ENCODE measurements at regions not wholly inside any gene's neighbourhood (a gene's known extent, or its start where the extent isn't known, plus 50 kb on each side); places are given as distances from the start of the nearest gene placed in this dataset.

DNA sequence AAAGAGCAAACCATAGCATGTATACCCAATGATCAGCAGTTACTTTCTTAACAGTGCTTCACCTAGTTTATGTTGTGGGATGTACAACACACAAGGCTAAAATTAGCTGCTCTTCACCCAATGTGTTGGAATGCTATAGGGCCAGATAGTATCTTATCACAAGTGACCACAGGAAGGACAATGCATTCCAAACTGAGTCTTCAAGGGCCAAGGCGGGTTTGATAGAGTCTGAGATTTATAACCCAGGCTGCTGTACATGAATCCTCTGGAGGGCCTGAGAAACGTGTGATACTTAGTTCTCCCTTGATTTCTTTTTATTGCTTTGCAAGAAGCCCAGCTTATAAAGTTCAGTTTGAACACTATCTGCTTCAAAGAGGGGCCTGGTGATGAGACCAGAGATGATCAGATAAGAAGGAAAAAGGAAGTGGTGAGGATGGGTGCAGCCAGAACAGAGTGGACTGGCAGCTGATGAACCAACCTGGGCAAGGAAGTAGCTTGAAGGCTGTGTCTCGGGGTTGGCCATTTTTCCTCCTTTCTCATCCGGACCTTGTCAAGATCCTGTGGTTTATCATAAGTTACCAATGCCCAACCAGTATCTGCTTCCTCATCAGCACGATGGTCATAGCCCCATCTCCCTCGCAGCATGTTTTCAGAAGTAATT, 62.2 kb upstream of the BMP2 start:
- Histone ChIP-seq H3K27me3 (ENCODE audit: control insufficient read depth, low read length) (0 out of 2 replicates have a peak, but pooled peaks cover 2% of the 10 kb centered on the region), H3F3A (ENCODE audit: control insufficient read depth, insufficient read depth) (no peaks in the 10 kb centered on the region), H3K79me2 (ENCODE audit: control insufficient read depth, low read length) (no peaks in the 10 kb centered on the region), H4K20me1 (ENCODE audit: control insufficient read depth, insufficient read depth, low read depth, low read length) (no peaks in the 10 kb centered on the region), H3K27ac (ENCODE audit: low read depth, low read length) (no peak overlapping the region), H3K9me2 (replicated peaks; ENCODE audit: control insufficient read depth, low read length) (no peaks in the 10 kb centered on the region), H3K4me1 (ENCODE audit: control insufficient read depth, low read length) (no peaks in the 10 kb centered on the region), H3K4me3 (ENCODE audit: low read length) (no peak overlapping the region), H3K36me3 (ENCODE audit: control insufficient read depth, low read length) (no peaks in the 10 kb centered on the region), H3K9me3 (ENCODE audit: control insufficient read depth, insufficient read depth, low read length) (no peaks in the 10 kb centered on the region), H3K4me2 (ENCODE audit: low read length) (no peak overlapping the region)
- TF ChIP-seq, protein P1, sequence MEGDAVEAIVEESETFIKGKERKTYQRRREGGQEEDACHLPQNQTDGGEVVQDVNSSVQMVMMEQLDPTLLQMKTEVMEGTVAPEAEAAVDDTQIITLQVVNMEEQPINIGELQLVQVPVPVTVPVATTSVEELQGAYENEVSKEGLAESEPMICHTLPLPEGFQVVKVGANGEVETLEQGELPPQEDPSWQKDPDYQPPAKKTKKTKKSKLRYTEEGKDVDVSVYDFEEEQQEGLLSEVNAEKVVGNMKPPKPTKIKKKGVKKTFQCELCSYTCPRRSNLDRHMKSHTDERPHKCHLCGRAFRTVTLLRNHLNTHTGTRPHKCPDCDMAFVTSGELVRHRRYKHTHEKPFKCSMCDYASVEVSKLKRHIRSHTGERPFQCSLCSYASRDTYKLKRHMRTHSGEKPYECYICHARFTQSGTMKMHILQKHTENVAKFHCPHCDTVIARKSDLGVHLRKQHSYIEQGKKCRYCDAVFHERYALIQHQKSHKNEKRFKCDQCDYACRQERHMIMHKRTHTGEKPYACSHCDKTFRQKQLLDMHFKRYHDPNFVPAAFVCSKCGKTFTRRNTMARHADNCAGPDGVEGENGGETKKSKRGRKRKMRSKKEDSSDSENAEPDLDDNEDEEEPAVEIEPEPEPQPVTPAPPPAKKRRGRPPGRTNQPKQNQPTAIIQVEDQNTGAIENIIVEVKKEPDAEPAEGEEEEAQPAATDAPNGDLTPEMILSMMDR (IDR thresholded peaks at IDR 0.05; ENCODE audit: low read depth, low read length, poor library complexity, severe bottlenecking), result no peak
- no peak for TF ChIP-seq EZH2phosphoT487 (IDR thresholded peaks at IDR 0.05; ENCODE audit: borderline replicate concordance, low read length)

DNA sequence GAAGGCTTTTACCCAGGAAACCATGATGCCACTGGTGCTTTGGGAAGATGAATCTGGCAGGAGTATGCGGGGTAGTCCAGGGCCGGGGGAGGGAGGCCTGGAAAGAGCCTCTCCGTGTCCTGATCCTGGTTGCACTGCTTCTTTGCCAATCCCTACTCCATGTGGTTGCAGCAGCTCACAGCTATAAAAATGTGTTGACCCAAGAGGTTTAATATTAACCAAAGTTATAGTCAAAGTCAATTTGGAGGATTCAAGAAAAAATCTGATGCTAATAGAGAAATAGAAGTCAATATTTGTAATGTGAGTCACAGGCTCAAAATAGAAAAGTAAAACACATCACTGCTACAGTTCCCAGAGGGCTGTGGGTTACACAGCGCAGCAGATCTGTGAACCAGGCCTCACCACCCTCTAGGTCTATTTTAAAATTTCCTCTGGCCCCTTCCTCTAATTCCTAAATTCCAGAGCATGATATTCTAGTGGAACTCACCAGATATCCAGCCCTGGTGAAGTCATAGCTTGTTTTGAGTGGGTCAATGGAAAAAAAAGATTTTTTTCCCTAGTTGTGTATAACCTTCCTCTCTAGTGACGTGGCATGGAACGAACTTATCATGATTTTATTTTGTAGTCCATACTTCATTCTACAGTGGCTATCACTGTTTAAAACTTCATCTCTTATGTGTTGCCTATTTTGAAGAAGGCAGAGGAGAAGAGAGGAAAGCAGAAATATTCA, 63.2 kb upstream of the BMP2 start:
- Histone ChIP-seq H3K79me2 (ENCODE audit: control insufficient read depth, low read length) (no peaks in the 10 kb centered on the region), H3F3A (ENCODE audit: control insufficient read depth, insufficient read depth) (no peaks in the 10 kb centered on the region), H3K27ac (ENCODE audit: low read depth, low read length) (no peak overlapping the region), H3K9me3 (ENCODE audit: control insufficient read depth, insufficient read depth, low read length) (no peaks in the 10 kb centered on the region), H3K9me2 (replicated peaks; ENCODE audit: control insufficient read depth, low read length) (no peaks in the 10 kb centered on the region), H4K20me1 (ENCODE audit: control insufficient read depth, insufficient read depth, low read depth, low read length) (no peaks in the 10 kb centered on the region), H3K4me1 (ENCODE audit: control insufficient read depth, low read length) (no peaks in the 10 kb centered on the region), H3K27me3 (ENCODE audit: control insufficient read depth, low read length) (0 out of 2 replicates have a peak, but pooled peaks cover 2% of the 10 kb centered on the region), H3K4me2 (ENCODE audit: low read length) (no peak overlapping the region), H3K36me3 (ENCODE audit: control insufficient read depth, low read length) (no peaks in the 10 kb centered on the region), H3K4me3 (ENCODE audit: low read length) (no peak overlapping the region)
- TF ChIP-seq, protein P1 (IDR thresholded peaks at IDR 0.05; ENCODE audit: low read depth, low read length, poor library complexity, severe bottlenecking), result no peak
- TF ChIP-seq EZH2phosphoT487 (IDR thresholded peaks at IDR 0.05; ENCODE audit: borderline replicate concordance, low read length), result no peak

DNA sequence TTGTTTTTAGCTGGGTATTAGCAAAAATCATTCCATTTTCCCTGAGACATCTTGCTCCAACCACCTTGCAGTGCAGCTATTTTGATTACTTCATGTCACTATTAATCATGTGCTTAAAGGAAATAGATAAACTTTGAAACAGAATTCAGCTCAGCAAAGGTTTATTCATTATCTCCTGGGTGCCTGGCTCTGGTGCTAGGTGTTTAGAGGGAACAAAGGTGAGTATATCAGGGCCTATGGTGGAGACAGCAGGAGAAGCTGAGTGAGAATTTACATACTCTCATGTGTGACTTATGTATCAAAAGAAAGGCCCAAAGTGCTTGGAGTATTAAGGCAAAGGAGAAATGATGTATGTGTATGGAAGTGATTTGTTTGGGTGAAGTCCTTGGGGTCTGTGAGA, 63.8 kb upstream of the BMP2 start:
- Histone ChIP-seq H3K4me1 (ENCODE audit: control insufficient read depth, low read length) (no peaks in the 10 kb centered on the region), H3K36me3 (ENCODE audit: control insufficient read depth, low read length) (no peaks in the 10 kb centered on the region), H3K27ac (ENCODE audit: low read depth, low read length) (no peak overlapping the region), H3K27me3 (ENCODE audit: control insufficient read depth, low read length) (0 out of 2 replicates have a peak, but pooled peaks cover 2% of the 10 kb centered on the region), H3K4me3 (ENCODE audit: low read length) (no peak overlapping the region), H3K9me3 (ENCODE audit: control insufficient read depth, insufficient read depth, low read length) (no peaks in the 10 kb centered on the region), H3K9me2 (replicated peaks; ENCODE audit: control insufficient read depth, low read length) (no peaks in the 10 kb centered on the region), H4K20me1 (ENCODE audit: control insufficient read depth, insufficient read depth, low read depth, low read length) (no peaks in the 10 kb centered on the region), H3K79me2 (ENCODE audit: control insufficient read depth, low read length) (no peaks in the 10 kb centered on the region), H3K4me2 (ENCODE audit: low read length) (no peak overlapping the region), H3F3A (ENCODE audit: control insufficient read depth, insufficient read depth) (no peaks in the 10 kb centered on the region)
- no peak for TF ChIP-seq EZH2phosphoT487 (IDR thresholded peaks at IDR 0.05; ENCODE audit: borderline replicate concordance, low read length)
- TF ChIP-seq, protein P1 (IDR thresholded peaks at IDR 0.05; ENCODE audit: low read depth, low read length, poor library complexity, severe bottlenecking), result no peak
